GM21381 (cell line): ENCODE measurements at regions not wholly inside any gene's neighbourhood (a gene's known extent, or its start where the extent isn't known, plus 50 kb on each side); places are given as distances from the start of the nearest gene placed in this dataset.

Experiments used
- ATAC-seq: cut with Tn5 transposase; IDR thresholded peaks from one replicate; pipeline ENCODE4 v1.9.1; 2021; ENCODE audit warnings: mild to moderate bottlenecking, moderate library complexity; ENCODE audit not compliant: unreplicated experiment

- ATAC-seq, result no peak
Measured at GRCh38 chr18:66676699-66677098, 72.8 kb upstream of the CDH19 start.

- no peak for ATAC-seq
Measured at GRCh38 chr18:66674286-66674685, 70.4 kb upstream of the CDH19 start.

GRCh38 chr18:66668706-66669105 is 64.8 kb upstream of the CDH19 start:
- ATAC-seq, result no peak

- ATAC-seq, result no peak
Measured at GRCh38 chr18:66662632-66663031, 58.7 kb upstream of the CDH19 start.

GRCh38 chr18:66655407-66655806 is 51.5 kb upstream of the CDH19 start:
- no peak for ATAC-seq
